WERI-Rb-1 (cell line): ENCODE measurements at regions not wholly inside any gene's neighbourhood (a gene's known extent, or its start where the extent isn't known, plus 50 kb on each side); places are given as distances from the start of the nearest gene placed in this dataset.
A peak's percentile ranks its signal among the peaks of the same experiment; 100 is the strongest.

ENCODE experiments used
- DNase-seq: peaks from one replicate; pipeline ENCODE4 v3.0.0-alpha.2; 2020
- H3K27ac ChIP-seq: fragments of 250-450 bp; sonication (Bioruptor Pico); 2 replicates; pipeline ENCODE4 v1.5.1; 2020; ENCODE audit warnings: mild to moderate bottlenecking, moderate library complexity
- H3K27me3 ChIP-seq: fragments of 250-450 bp; sonication (Bioruptor Pico); 2 replicates; pipeline ENCODE4 v1.5.1; 2021; ENCODE audit warnings: mild to moderate bottlenecking, low read depth, moderate library complexity; ENCODE audit not compliant: insufficient read depth, severe bottlenecking
- H3K36me3 ChIP-seq: fragments of 250-450 bp; sonication (Bioruptor Pico); 2 replicates; pipeline ENCODE4 v1.5.1; 2020; ENCODE audit warnings: mild to moderate bottlenecking, moderate library complexity
- H3K4me3 ChIP-seq: 2 replicates; pipeline ENCODE4 v1.5.1; 2011; ENCODE audit warnings: low read depth, mild to moderate bottlenecking, control low read depth, low read length
- H3K9me3 ChIP-seq: fragments of 250-450 bp; sonication (Bioruptor Pico); 2 replicates; pipeline ENCODE4 v1.5.1; 2021; ENCODE audit warnings: mild to moderate bottlenecking, moderate library complexity; ENCODE audit not compliant: severe bottlenecking
- CTCF ChIP-seq: IDR thresholded peaks from 2 replicates; pipeline ENCODE4 v1.5.1; 2011; ENCODE audit warnings: low read depth, mild to moderate bottlenecking, control low read depth, inconsistent platforms, low read length

GRCh38 chr10:90665905-90666662 is 191.8 kb downstream of the HTR7 start:
- Histone ChIP-seq H3K9me3 (no peaks in the 10 kb centered on the region), H3K27me3 (no peaks in the 10 kb centered on the region), H3K27ac (no peak overlapping the region), H3K36me3 (no peaks in the 10 kb centered on the region), H3K4me3 (no peak overlapping the region)
- peak; percentile 55 for DNase-seq
- TF ChIP-seq CTCF, result no peak

GRCh38 chr10:90674461-90674860 is 183.4 kb downstream of the HTR7 start:
- H3K36me3 ChIP-seq, result no peaks in the 10 kb centered on the region
- DNase-seq, result no peak
- no peaks in the 10 kb centered on the region for H3K9me3 ChIP-seq
- no peak overlapping the region for H3K27ac ChIP-seq
- H3K4me3 ChIP-seq, result no peak overlapping the region
- H3K27me3 ChIP-seq, result no peaks in the 10 kb centered on the region
- TF ChIP-seq CTCF, result no peak

- no peak for DNase-seq
- Histone ChIP-seq H3K36me3 (no peaks in the 10 kb centered on the region), H3K4me3 (no peak overlapping the region), H3K9me3 (no peaks in the 10 kb centered on the region), H3K27me3 (no peaks in the 10 kb centered on the region), H3K27ac (no peak overlapping the region)
- no peak for TF ChIP-seq CTCF
These were observed 182.9 kb downstream of the HTR7 start for GRCh38 chr10:90674928-90675327.

- DNase-seq, result no peak
- H3K9me3 ChIP-seq, result no peaks in the 10 kb centered on the region
- no peaks in the 10 kb centered on the region for H3K27me3 ChIP-seq
- no peak overlapping the region for H3K4me3 ChIP-seq
- no peak for TF ChIP-seq CTCF
- no peaks in the 10 kb centered on the region for H3K36me3 ChIP-seq
- H3K27ac ChIP-seq, result no peak overlapping the region
These were observed 182.2 kb downstream of the HTR7 start for GRCh38 chr10:90675621-90676020.
